IMR-90 (cell line): ENCODE measurements at regions not wholly inside any gene's neighbourhood (a gene's known extent, or its start where the extent isn't known, plus 50 kb on each side); places are given as distances from the start of the nearest gene placed in this dataset.

ENCODE experiments used
- ATAC-seq: fragments of 200-7000 bp; cut with Tn5 transposase; 2 replicates; pipeline ENCODE4 v1.9.1; 2020; ENCODE audit warnings: low read depth, mild to moderate bottlenecking, moderate library complexity
- BruUV-seq: library from RNA; stranded (reverse); fragments of 400-500 nt; replicated peaks from 2 replicates; lab custom pipeline; 2021; lab: Mats Ljungman, UMichigan
- CTCF ChIA-PET: fragments of 300-600 bp; formaldehyde crosslinking; extraction: SDS; loops from one replicate; lab custom pipeline; 2021; ENCODE audit warnings: antibody characterized with exemption; lab: Yijun Ruan, JAX
- POLR2A ChIA-PET: fragments of 300-600 bp; sonication (Branson Sonifier 250); formaldehyde crosslinking; loops from one replicate; lab custom pipeline; 2022; ENCODE audit warnings: antibody characterized with exemption; ENCODE audit not compliant: unreplicated experiment; lab: Charles Lee
- DNase-seq: peaks from one replicate; pipeline ENCODE4 v3.0.0; 2013
- H2AFZ ChIP-seq: replicated peaks from 2 replicates; pipeline ENCODE3; 2013; ENCODE audit warnings: low read length, mild to moderate bottlenecking; ENCODE audit not compliant: poor library complexity
- H2AK5ac ChIP-seq: 2 replicates; pipeline ENCODE4 v1.6.1; 2013; ENCODE audit warnings: low read depth, low read length, inconsistent platforms
- H2AK9ac ChIP-seq: replicated peaks from 2 replicates; pipeline ENCODE3; 2013; ENCODE audit warnings: mild to moderate bottlenecking, low read depth, low read length, moderate library complexity; ENCODE audit not compliant: poor library complexity
- H2BK120ac ChIP-seq: 2 replicates; pipeline ENCODE4 v1.6.1; 2013; ENCODE audit warnings: low read depth, low read length, inconsistent platforms
- H2BK15ac ChIP-seq: 3 replicates; pipeline ENCODE4 v1.6.1; 2013; ENCODE audit warnings: low read depth, low read length, inconsistent platforms
- H2BK20ac ChIP-seq: 2 replicates; pipeline ENCODE4 v1.6.1; 2013; ENCODE audit warnings: low read depth, mild to moderate bottlenecking, inconsistent platforms, low read length, moderate library complexity
- H2BK5ac ChIP-seq: 2 replicates; pipeline ENCODE4 v1.6.1; 2013; ENCODE audit warnings: mild to moderate bottlenecking, low read depth, low read length, inconsistent platforms; ENCODE audit not compliant: poor library complexity, severe bottlenecking
- H3K14ac ChIP-seq: replicated peaks from 2 replicates; pipeline ENCODE4 v1.6.1; 2013; ENCODE audit warnings: low read depth, low read length, inconsistent platforms
- H3K18ac ChIP-seq: 2 replicates; pipeline ENCODE4 v1.6.1; 2013; ENCODE audit warnings: low read depth, low read length, control low read depth
- H3K23ac ChIP-seq: 2 replicates; pipeline ENCODE4 v1.6.1; 2013; ENCODE audit warnings: low read depth, low read length, inconsistent platforms
- H3K27ac ChIP-seq: 2 replicates; pipeline ENCODE4 v1.5.1; 2013; ENCODE audit warnings: mild to moderate bottlenecking, control low read depth, low read length; ENCODE audit not compliant: insufficient read depth
- H3K27me3 ChIP-seq: 2 replicates; pipeline ENCODE4 v1.6.1; 2013; ENCODE audit warnings: low read length; ENCODE audit not compliant: control insufficient read depth, insufficient read depth
- H3K36me3 ChIP-seq: 2 replicates; pipeline ENCODE4 v1.6.1; 2013; ENCODE audit warnings: low read length, mixed read lengths; ENCODE audit not compliant: control insufficient read depth, insufficient read depth
- H3K4ac ChIP-seq: 2 replicates; pipeline ENCODE4 v1.6.1; 2013; ENCODE audit warnings: low read depth, low read length, inconsistent platforms
- H3K4me1 ChIP-seq: 2 replicates; pipeline ENCODE4 v1.6.1; 2013; ENCODE audit warnings: low read length, mixed read lengths; ENCODE audit not compliant: control insufficient read depth, insufficient read depth
- H3K4me2 ChIP-seq: 2 replicates; pipeline ENCODE4 v1.6.1; 2013; ENCODE audit warnings: low read depth, mild to moderate bottlenecking, control low read depth, low read length, moderate library complexity
- H3K4me3 ChIP-seq: 2 replicates; pipeline ENCODE4 v1.5.1; 2013; ENCODE audit warnings: low read depth, mild to moderate bottlenecking, control low read depth, low read length, moderate library complexity; ENCODE audit not compliant: insufficient read depth
- H3K56ac ChIP-seq: 2 replicates; pipeline ENCODE4 v1.6.1; 2013; ENCODE audit warnings: low read length, inconsistent platforms; ENCODE audit not compliant: insufficient read depth; ENCODE audit errors: extremely low read depth
- H3K79me1 ChIP-seq, 2 experiments: 2 replicates each; pipeline ENCODE4 v1.6.1; 2013; ENCODE audit warnings: low read length in 2 of 2, inconsistent platforms in 1 of 2, low read depth in 1 of 2
- H3K9ac ChIP-seq: 2 replicates; pipeline ENCODE4 v1.6.1; 2013; ENCODE audit warnings: low read depth, low read length, control low read depth
- H3K9me1 ChIP-seq: 2 replicates; pipeline ENCODE4 v1.6.1; 2013; ENCODE audit warnings: low read length, inconsistent platforms; ENCODE audit not compliant: insufficient read depth
- H3K9me3 ChIP-seq: 2 replicates; pipeline ENCODE4 v1.6.1; 2013; ENCODE audit warnings: low read length; ENCODE audit not compliant: control insufficient read depth, insufficient read depth
- H4K20me1 ChIP-seq: 2 replicates; pipeline ENCODE4 v1.6.1; 2013; ENCODE audit warnings: low read length, inconsistent platforms; ENCODE audit not compliant: insufficient read depth
- H4K5ac ChIP-seq: 2 replicates; pipeline ENCODE4 v1.6.1; 2013; ENCODE audit warnings: mild to moderate bottlenecking, low read depth, low read length, control low read depth
- H4K8ac ChIP-seq, 2 experiments: 2 replicates each; pipeline ENCODE4 v1.6.1; 2013; ENCODE audit warnings: low read depth in 2 of 2, low read length in 2 of 2, control low read depth in 1 of 2, inconsistent platforms in 1 of 2
- H4K91ac ChIP-seq: 2 replicates; pipeline ENCODE4 v1.6.1; 2013; ENCODE audit warnings: low read depth, low read length, inconsistent platforms; ENCODE audit not compliant: insufficient read depth
- BHLHE40 ChIP-seq: fragments of 150-350 bp; IDR thresholded peaks from 2 replicates; pipeline ENCODE4 v1.6.1; 2016; ENCODE audit warnings: mild to moderate bottlenecking, low read depth, low read length
- CEBPB ChIP-seq: IDR thresholded peaks from 2 replicates; pipeline ENCODE4 v1.6.1; 2012; ENCODE audit warnings: low read depth, low read length, improper control_type of control experiment
- CHD1 ChIP-seq: IDR thresholded peaks from 2 replicates; pipeline ENCODE4 v1.6.1; 2012; ENCODE audit warnings: low read depth, low read length, improper control_type of control experiment
- CTCF ChIP-seq: conservative IDR thresholded peaks from 2 replicates; pipeline ENCODE4 v1.5.1; 2012; ENCODE audit warnings: mild to moderate bottlenecking, low read depth, low read length, improper control_type of control experiment
- ELK1 ChIP-seq: fragments of 150-350 bp; IDR thresholded peaks from 2 replicates; pipeline ENCODE4 v1.6.1; 2016; ENCODE audit warnings: low read depth, mild to moderate bottlenecking, low read length, moderate library complexity, borderline replicate concordance
- FOS ChIP-seq: fragments of 150-350 bp; IDR thresholded peaks from 2 replicates; pipeline ENCODE4 v1.6.1; 2016; ENCODE audit warnings: low read depth, low read length
- MAFK ChIP-seq: IDR thresholded peaks from 2 replicates; pipeline ENCODE4 v1.6.1; 2012; ENCODE audit warnings: low read depth, low read length, improper control_type of control experiment
- MAZ ChIP-seq: IDR thresholded peaks from 2 replicates; pipeline ENCODE4 v1.6.1; 2012; ENCODE audit warnings: low read depth, mild to moderate bottlenecking, low read length, improper control_type of control experiment, moderate library complexity, borderline replicate concordance
- MXI1 ChIP-seq: IDR thresholded peaks from 2 replicates; pipeline ENCODE4 v1.6.1; 2012; ENCODE audit warnings: low read depth, mild to moderate bottlenecking, low read length, moderate library complexity, borderline replicate concordance
- POLR2A ChIP-seq: IDR thresholded peaks from 2 replicates; pipeline ENCODE4 v1.6.1; 2012; ENCODE audit warnings: mild to moderate bottlenecking, low read depth, low read length
- SMC3 ChIP-seq: fragments of 150-350 bp; IDR thresholded peaks from 2 replicates; pipeline ENCODE4 v1.6.1; 2016; ENCODE audit warnings: low read depth, mild to moderate bottlenecking, antibody characterized with exemption, low read length, moderate library complexity
- WGBS, 2 experiments: methylation state at CpG; one replicate each; pipeline versions ENCODE4 v1.1.5 to v1.1.7; 2013; ENCODE audit warnings: missing lambda C conversion rate in 2 of 2; ENCODE audit not compliant: insufficient read length in 1 of 2; ENCODE audit errors: extremely low coverage in 2 of 2; 5-methylcytosine and 5-hydroxymethylcytosine counted together
- dilution Hi-C: fragments of 300-500 bp; cut with HindIII; formaldehyde crosslinking; loops from one replicate; pipeline ENCODE4 v1.14.3; 2018; ENCODE audit warnings: low sequenced_read_pairs; ENCODE audit not compliant: unreplicated experiment
- in situ Hi-C: fragments of 300-500 bp; cut with MboI; formaldehyde crosslinking; loops from 3 replicates; pipeline ENCODE4 v1.14.3; 2019; ENCODE audit warnings: low sequenced_read_pairs, inconsistent platforms, mixed read lengths
- intact Hi-C: fragments of 100-400 bp; cut with micrococcal nuclease; formaldehyde crosslinking; loops from 2 replicates; pipeline ENCODE4 v1.10.0; 2022

GRCh38 chr2:33913071-33913616 lies 314.0 kb upstream of the FAM98A start:
- Histone ChIP-seq H3K56ac (no peak overlapping the region), H2AK9ac (no peak overlapping the region), H4K8ac (no peak overlapping the region), H3K4me1 (no peaks in the 10 kb centered on the region), H3K4ac (no peak overlapping the region), H2BK20ac (no peak overlapping the region), H2BK5ac (no peak overlapping the region), H4K20me1 (no peaks in the 10 kb centered on the region), H3K36me3 (no peaks in the 10 kb centered on the region), H3K9me3 (peaks cover 2% of the 10 kb centered on the region; the same call in 1 of the 2 replicates), H3K18ac (no peak overlapping the region), H2AFZ (no peak overlapping the region), H3K79me1 (no peaks in the 10 kb centered on the region), H3K4me2 (no peak overlapping the region), H4K91ac (no peak overlapping the region), H3K9ac (no peak overlapping the region), H2BK15ac (no peak overlapping the region), H3K9me1 (no peaks in the 10 kb centered on the region), H3K27me3 (no peaks in the 10 kb centered on the region), H4K5ac (no peak overlapping the region), H3K23ac (no peak overlapping the region), H3K27ac (no peak overlapping the region), H2AK5ac (no peak overlapping the region), H3K14ac (no peak overlapping the region), H3K4me3 (no peak overlapping the region), H2BK120ac (no peak overlapping the region)
- WGBS, 2 experiments = no CpG with 5 or more reads among the region's 1 CpG
- POLR2A ChIA-PET = no interaction called here
- dilution Hi-C loops = no loop called here
- no TSS peak for BruUV-seq
- DNase-seq = no peak
- no peak for ATAC-seq
- in situ Hi-C loops = no loop called here
- CTCF ChIA-PET = interaction anchor here (0.6 kb wide), 1 partner anchor 444 kb away, joined by 5 read pairs; no protein-coding TSS in a partner anchor
- intact Hi-C loops = no loop called here
- TF ChIP-seq FOS = no peak
- no peak for TF ChIP-seq MAZ
- no peak for TF ChIP-seq CEBPB
- no peak for TF ChIP-seq SMC3
- TF ChIP-seq POLR2A = no peak
- TF ChIP-seq CHD1 = no peak
- TF ChIP-seq ELK1 = no peak
- TF ChIP-seq CTCF = no peak
- no peak for TF ChIP-seq MAFK
- TF ChIP-seq BHLHE40 = no peak
- no peak for TF ChIP-seq MXI1
